ENCODE measurements at regions not wholly inside any gene's neighbourhood (a gene's known extent, or its start where the extent isn't known, plus 50 kb on each side); places are given as distances from the start of the nearest gene placed in this dataset.

GRCh38 chr2:82491591-82491990 lies 1967.5 kb downstream of the SUCLG1 start:
- H3K27ac ChIP-seq: no peak overlapping the region
- no peak overlapping the region for H3K4me3 ChIP-seq
- peaks cover 0 to 6% (median 0%) of the 10 kb centered on the region in 10 experiments; a peak in 1 of 20 replicates for H3K4me1 ChIP-seq
- peak overlapping the region in 1 of 11 experiments; percentile 44; a peak in 1 of 22 replicates for H3K4me2 ChIP-seq
- TF ChIP-seq Cebpa-rat (IDR thresholded peaks at IDR 0.05): no peak
- no peak overlapping the region for H3K9ac ChIP-seq
- H3K9me3 ChIP-seq (replicated peaks in 1 of 11): peaks cover 0 to 11% (median 0%) of the 10 kb centered on the region in 11 experiments; a peak in 2 of 22 replicates
- H3K27me3 ChIP-seq: no peaks in the 10 kb centered on the region
- H3K36me3 ChIP-seq: no peaks in the 10 kb centered on the region
- H4K20me1 ChIP-seq: no peaks in the 10 kb centered on the region

DNA sequence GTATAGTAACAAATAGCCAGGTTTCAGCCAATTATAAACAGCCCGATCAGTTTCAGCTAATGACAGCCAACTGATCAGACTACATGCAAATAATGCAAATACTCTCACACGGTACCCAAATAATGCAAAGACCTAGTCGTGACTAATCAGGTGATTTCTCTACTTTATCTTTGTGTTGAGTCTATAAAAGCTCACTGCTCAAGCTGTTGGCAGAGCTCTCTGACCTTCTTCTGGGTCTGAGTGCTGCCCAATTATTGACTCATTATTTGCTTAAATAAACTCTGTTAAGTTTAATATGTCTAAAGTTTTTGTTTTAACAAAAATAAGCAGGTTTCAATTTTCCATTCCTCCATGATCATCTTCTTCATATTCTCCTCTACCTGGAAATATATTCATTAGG lies 1971.7 kb downstream of the SUCLG1 start:
- Histone ChIP-seq H3K4me3 (no peak overlapping the region), H3K4me1 (peaks cover 0 to 6% (median 0%) of the 10 kb centered on the region in 10 experiments; a peak in 1 of 20 replicates), H3K36me3 (no peaks in the 10 kb centered on the region), H4K20me1 (no peaks in the 10 kb centered on the region), H3K9me3 (replicated peaks in 1 of 11) (peaks cover 0 to 11% (median 0%) of the 10 kb centered on the region in 11 experiments; a peak in 2 of 22 replicates), H3K27me3 (no peaks in the 10 kb centered on the region), H3K27ac (no peak overlapping the region), H3K9ac (no peak overlapping the region), H3K4me2 (no peak overlapping the region)
- no peak for TF ChIP-seq Cebpa-rat (IDR thresholded peaks at IDR 0.05)

DNA sequence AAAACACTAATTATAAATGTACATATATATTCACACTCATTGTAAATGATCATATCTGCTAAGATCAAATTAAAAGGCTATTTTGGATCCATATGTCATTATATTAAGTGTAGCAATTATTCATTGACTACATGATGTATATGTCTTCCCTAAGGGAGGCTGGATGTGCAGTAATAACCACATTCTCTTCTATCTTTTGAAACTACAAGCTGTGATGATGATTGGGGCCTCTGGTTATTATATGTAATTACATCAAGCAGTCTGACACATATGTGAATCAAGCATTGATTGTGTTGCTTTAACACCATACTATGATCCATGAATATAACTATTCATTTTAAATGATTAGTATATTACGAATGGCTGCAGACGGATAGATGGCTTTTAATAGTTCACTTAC lies 1973.4 kb downstream of the SUCLG1 start:
- Histone ChIP-seq H3K27ac (no peak overlapping the region), H3K4me2 (no peak overlapping the region), H3K9ac (no peak overlapping the region), H3K4me3 (no peak overlapping the region), H3K36me3 (no peaks in the 10 kb centered on the region), H4K20me1 (no peaks in the 10 kb centered on the region), H3K9me3 (replicated peaks in 1 of 11) (peaks cover 0 to 6% (median 0%) of the 10 kb centered on the region in 11 experiments; a peak in 1 of 22 replicates), H3K27me3 (no peaks in the 10 kb centered on the region), H3K4me1 (no peaks in the 10 kb centered on the region)
- TF ChIP-seq Cebpa-rat (IDR thresholded peaks at IDR 0.05): no peak

GRCh38 chr2:82481207-82481606 lies 1977.9 kb downstream of the SUCLG1 start:
- Histone ChIP-seq H3K9me3 (replicated peaks in 1 of 11) (no peaks in the 10 kb centered on the region), H3K36me3 (no peaks in the 10 kb centered on the region), H3K27ac (no peak overlapping the region), H3K4me3 (no peak overlapping the region), H3K27me3 (no peaks in the 10 kb centered on the region), H3K4me2 (no peak overlapping the region), H3K9ac (no peak overlapping the region), H3K4me1 (peaks cover 0 to 12% (median 0%) of the 10 kb centered on the region in 10 experiments; a peak in 5 of 20 replicates), H4K20me1 (no peaks in the 10 kb centered on the region)
- TF ChIP-seq Cebpa-rat (IDR thresholded peaks at IDR 0.05): no peak

DNA sequence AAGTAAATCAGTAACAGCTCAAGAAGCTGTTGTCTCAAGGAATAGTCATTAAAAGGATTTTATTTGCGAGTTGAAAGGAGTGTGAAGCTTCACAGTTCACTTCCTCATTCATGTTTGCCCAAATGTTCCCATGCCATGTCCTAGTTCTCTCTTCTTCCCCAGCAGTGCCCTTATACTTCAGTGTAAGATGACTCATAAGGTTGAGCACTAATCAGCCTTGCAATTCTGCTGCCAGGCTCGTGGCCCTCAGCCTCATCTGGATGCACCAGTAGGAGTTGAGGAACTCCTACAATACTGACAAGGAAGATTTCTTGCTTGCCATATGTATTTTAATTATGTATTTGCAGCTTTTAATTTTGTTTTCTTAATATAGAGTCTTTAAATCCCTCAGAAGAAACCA lies 1980.4 kb downstream of the SUCLG1 start:
- Histone ChIP-seq H3K9me3 (replicated peaks in 1 of 11) (no peaks in the 10 kb centered on the region), H3K27ac (no peak overlapping the region), H3K4me1 (peaks cover 0 to 12% (median 0%) of the 10 kb centered on the region in 10 experiments; a peak in 5 of 20 replicates), H3K27me3 (no peaks in the 10 kb centered on the region), H3K4me2 (no peak overlapping the region), H4K20me1 (no peaks in the 10 kb centered on the region), H3K9ac (no peak overlapping the region), H3K36me3 (no peaks in the 10 kb centered on the region), H3K4me3 (no peak overlapping the region)
- no peak for TF ChIP-seq Cebpa-rat (IDR thresholded peaks at IDR 0.05)

GRCh38 chr2:82476094-82476493 lies 1983.0 kb downstream of the SUCLG1 start:
- no peak overlapping the region for H3K9ac ChIP-seq
- H3K9me3 ChIP-seq (replicated peaks in 1 of 11): no peaks in the 10 kb centered on the region
- no peak overlapping the region for H3K4me2 ChIP-seq
- no peak for TF ChIP-seq Cebpa-rat (IDR thresholded peaks at IDR 0.05)
- peaks cover 0 to 12% (median 0%) of the 10 kb centered on the region in 10 experiments; a peak in 5 of 20 replicates for H3K4me1 ChIP-seq
- no peaks in the 10 kb centered on the region for H3K27me3 ChIP-seq
- H4K20me1 ChIP-seq: no peaks in the 10 kb centered on the region
- H3K4me3 ChIP-seq: no peak overlapping the region
- no peak overlapping the region for H3K27ac ChIP-seq
- H3K36me3 ChIP-seq: no peaks in the 10 kb centered on the region

- Histone ChIP-seq H3K9ac (no peak overlapping the region), H3K4me1 (peaks cover 0 to 6% (median 0%) of the 10 kb centered on the region in 10 experiments; a peak in 1 of 20 replicates), H3K27ac (no peak overlapping the region), H4K20me1 (no peaks in the 10 kb centered on the region), H3K4me2 (no peak overlapping the region), H3K36me3 (no peaks in the 10 kb centered on the region), H3K27me3 (no peaks in the 10 kb centered on the region), H3K4me3 (no peak overlapping the region), H3K9me3 (replicated peaks in 1 of 11) (no peaks in the 10 kb centered on the region)
- no peak for TF ChIP-seq Cebpa-rat (IDR thresholded peaks at IDR 0.05)
Observed at GRCh38 chr2:82428251-82428650, 2030.8 kb downstream of the SUCLG1 start.

- no peak for TF ChIP-seq Cebpa-rat (IDR thresholded peaks at IDR 0.05)
- Histone ChIP-seq H3K9me3 (replicated peaks in 1 of 11) (peaks cover 0 to 8% (median 0%) of the 10 kb centered on the region in 11 experiments; a peak in 4 of 22 replicates), H3K4me2 (peak overlapping the region in 5 of 11 experiments; percentile 36 to 64 (median 51); a peak in 11 of 22 replicates), H3K36me3 (no peaks in the 10 kb centered on the region), H3K4me3 (no peak overlapping the region), H3K27ac (peak overlapping the region in 2 of 11 experiments; percentile 41 to 46; a peak in 2 of 22 replicates), H3K4me1 (peaks cover 0 to 34% (median 15%) of the 10 kb centered on the region in 10 experiments; a peak in 17 of 20 replicates), H3K9ac (no peak overlapping the region), H3K27me3 (no peaks in the 10 kb centered on the region), H4K20me1 (no peaks in the 10 kb centered on the region)
Observed at GRCh38 chr2:82412021-82412420, 2047.1 kb downstream of the SUCLG1 start.

GRCh38 chr2:82411071-82411470 lies 2048.0 kb downstream of the SUCLG1 start:
- Histone ChIP-seq H3K4me2 (peak overlapping the region in 1 of 11 experiments; percentile 18; a peak in 2 of 22 replicates), H3K4me3 (no peak overlapping the region), H4K20me1 (no peaks in the 10 kb centered on the region), H3K36me3 (no peaks in the 10 kb centered on the region), H3K27me3 (no peaks in the 10 kb centered on the region), H3K9ac (no peak overlapping the region), H3K4me1 (peaks cover 0 to 37% (median 15%) of the 10 kb centered on the region in 10 experiments; a peak in 17 of 20 replicates), H3K9me3 (replicated peaks in 1 of 11) (peaks cover 0 to 8% (median 0%) of the 10 kb centered on the region in 11 experiments; a peak in 4 of 22 replicates), H3K27ac (no peak overlapping the region)
- TF ChIP-seq Cebpa-rat (IDR thresholded peaks at IDR 0.05): no peak

GRCh38 chr2:82395531-82395930 lies 2063.5 kb downstream of the SUCLG1 start:
- no peak overlapping the region for H3K4me3 ChIP-seq
- peaks cover 0 to 14% (median 0%) of the 10 kb centered on the region in 10 experiments; a peak in 6 of 20 replicates for H3K4me1 ChIP-seq
- H3K27ac ChIP-seq: no peak overlapping the region
- H3K27me3 ChIP-seq: no peaks in the 10 kb centered on the region
- H3K9me3 ChIP-seq (replicated peaks in 1 of 11): no peaks in the 10 kb centered on the region
- H4K20me1 ChIP-seq: no peaks in the 10 kb centered on the region
- no peak for TF ChIP-seq Cebpa-rat (IDR thresholded peaks at IDR 0.05)
- H3K36me3 ChIP-seq: no peaks in the 10 kb centered on the region
- H3K9ac ChIP-seq: no peak overlapping the region
- no peak overlapping the region for H3K4me2 ChIP-seq
